Stimulated activated CD4-positive, alpha-beta T cell treated with anti-CD3 and anti-CD28 coated beads, Interleukin-1b, Interleukin-23, amount 100 ng/mL, for 48 hours (primary cell): ENCODE measurements at regions not wholly inside any gene's neighbourhood (a gene's known extent, or its start where the extent isn't known, plus 50 kb on each side); places are given as distances from the start of the nearest gene placed in this dataset.
"Not testable (repeated sequence)": the region's sequence is repeated elsewhere in the genome, so short reads cannot be mapped to it uniquely, and the experiment has no call there.

Experiments used
- DNase-seq: peaks from one replicate; pipeline ENCODE4 v3.0.0-alpha.2; 2020

DNA sequence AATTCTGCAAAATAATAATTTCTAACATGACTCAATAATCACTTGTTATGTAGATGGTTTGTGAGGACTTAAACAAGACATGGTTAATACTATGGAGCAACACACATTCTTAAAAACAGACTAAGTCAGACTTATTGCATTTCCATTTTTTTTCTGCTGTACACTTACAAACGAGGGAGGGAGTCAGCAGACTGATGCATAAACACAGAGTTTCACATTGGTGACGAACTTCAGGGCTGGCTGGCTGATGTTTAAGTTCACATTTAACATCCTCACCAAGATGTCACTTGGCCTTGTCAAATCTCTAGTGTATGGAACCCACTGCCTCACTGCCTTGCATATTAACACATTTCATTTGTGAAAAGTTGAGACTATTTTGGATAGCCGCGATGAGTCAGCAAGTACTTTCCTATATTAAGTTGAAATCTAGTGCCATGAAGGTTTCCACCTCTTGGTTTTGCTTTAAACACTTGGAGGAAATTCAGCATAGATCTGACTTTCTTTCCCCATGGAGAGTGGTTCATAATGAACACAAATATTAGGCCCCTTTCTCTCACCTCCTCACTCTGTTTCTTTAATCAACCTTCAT, 337.5 kb upstream of the RUNX1 start:
- DNase-seq: no peak

GRCh38 chr21:35384375-35384774, 335.3 kb upstream of the RUNX1 start:
- no peak for DNase-seq

- no peak for DNase-seq
Measured at GRCh38 chr21:35382696-35383095, 333.6 kb upstream of the RUNX1 start.

GRCh38 chr21:35381743-35382310, 332.7 kb upstream of the RUNX1 start:
- DNase-seq: no peak

DNA sequence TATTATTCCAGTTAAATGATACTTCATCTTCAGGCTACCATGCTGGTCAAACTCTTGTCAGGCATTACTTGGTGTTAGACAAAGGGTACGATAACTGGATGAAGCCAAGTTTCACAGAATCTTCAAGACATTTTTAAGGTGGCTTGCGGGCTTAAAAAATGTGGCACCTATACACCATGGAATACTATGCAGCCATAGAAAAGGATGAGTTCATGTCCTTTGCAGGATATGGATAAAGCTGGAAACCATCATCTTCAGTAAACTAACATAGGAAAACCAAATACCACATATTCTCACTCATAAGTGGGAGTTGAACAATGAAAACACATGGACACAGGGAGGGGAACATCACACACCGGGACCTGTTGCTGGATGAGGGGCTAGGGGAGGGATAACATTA, 331.2 kb upstream of the RUNX1 start:
- not testable (repeated sequence) for DNase-seq

DNA sequence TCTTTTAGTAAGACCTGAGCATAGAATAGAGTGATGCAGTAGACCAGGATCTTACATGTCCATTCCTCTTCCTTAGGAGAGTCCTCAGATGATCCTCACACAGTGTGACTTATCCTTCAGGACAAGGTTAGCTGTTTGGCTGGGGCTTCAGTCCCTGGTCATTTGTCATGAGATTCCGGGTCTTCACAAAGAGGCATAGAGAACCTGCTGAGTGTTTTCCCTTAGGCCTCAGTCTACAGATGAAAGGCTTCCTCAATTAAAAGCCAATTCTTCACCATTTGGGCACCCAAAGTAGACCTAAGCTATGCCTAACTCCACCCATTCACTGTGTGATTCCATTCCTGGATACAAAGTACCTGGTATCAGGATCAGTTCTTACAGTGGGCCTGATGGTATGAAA, 329.8 kb upstream of the RUNX1 start:
- DNase-seq: no peak

- DNase-seq: no peak
Measured at GRCh38 chr21:35377505-35378090, 328.5 kb upstream of the RUNX1 start.

DNA sequence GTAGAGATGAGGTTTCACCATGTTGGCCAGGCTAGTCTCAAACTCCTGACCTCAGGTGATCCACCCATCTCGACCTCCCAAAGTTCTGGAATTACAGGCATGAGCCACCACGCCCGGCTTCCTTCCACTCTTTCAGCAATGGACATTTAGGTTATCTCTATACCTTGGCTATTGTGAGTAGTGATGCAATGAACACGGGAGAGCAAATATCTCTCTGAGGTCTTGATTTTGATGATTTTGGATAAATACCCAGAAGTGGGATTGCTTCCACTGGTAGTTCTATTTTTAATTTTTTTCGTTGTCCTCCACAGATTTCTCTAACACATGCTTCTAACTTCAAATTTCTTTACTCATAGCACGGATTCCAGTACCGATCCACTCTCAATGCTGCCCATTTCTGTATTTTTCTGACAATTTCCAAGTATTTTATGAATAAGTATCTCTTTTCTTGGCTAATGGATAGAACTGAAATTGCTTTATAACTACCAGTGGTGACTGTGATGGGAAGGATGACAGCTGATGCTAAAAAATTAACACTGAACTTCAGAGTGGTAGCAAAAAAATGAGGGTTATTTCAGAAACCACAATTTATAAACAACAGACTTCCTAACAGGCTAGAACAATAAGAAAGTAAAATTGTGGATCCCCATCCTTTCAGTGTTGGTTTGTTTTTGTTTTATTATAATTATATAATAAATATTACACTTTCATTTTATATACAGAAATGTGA, 327.5 kb upstream of the RUNX1 start:
- no peak for DNase-seq

- DNase-seq: no peak
Measured at GRCh38 chr21:35375115-35375514, 326.0 kb upstream of the RUNX1 start.

DNA sequence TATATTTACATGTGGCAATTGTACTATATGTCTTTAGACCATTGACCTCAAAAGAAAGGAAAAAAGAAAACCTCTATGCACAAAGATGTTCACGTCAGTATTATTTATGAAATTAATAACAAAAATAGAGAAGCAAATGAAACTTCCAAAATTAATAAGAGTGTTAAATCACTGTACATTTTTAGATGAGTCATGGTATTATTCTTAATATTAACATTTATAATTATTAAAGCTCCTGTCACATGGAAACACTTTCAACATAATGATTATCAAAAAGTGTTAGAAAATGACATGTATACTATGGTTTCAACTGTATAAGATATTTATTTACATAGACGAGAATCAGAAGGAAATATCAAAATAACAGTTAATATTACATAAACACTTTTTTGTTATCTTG, 324.9 kb upstream of the RUNX1 start:
- DNase-seq: no peak

DNA sequence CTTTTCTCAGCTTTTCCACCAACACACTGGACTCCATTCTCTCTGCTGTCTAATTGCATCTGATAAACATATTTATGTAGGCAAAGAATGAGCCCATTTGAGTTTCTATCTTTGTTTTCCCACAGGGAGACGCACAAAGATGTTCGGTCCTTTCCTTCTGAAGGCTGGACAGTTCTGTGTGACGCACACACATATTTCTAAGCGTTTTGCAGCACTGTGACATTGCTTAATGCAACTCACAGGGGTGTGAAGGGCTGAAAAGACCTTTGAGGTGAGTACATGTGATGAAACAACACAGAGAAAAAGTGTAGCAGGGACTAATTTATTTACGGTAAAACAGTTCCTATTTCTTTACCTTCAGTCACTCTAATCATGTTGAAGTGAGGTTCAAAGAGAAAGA, 323.1 kb upstream of the RUNX1 start:
- no peak for DNase-seq

- no peak for DNase-seq
Measured at GRCh38 chr21:35370671-35371070, 321.6 kb upstream of the RUNX1 start.

- no peak for DNase-seq
Measured at GRCh38 chr21:35370071-35370470, 321.0 kb upstream of the RUNX1 start.

DNA sequence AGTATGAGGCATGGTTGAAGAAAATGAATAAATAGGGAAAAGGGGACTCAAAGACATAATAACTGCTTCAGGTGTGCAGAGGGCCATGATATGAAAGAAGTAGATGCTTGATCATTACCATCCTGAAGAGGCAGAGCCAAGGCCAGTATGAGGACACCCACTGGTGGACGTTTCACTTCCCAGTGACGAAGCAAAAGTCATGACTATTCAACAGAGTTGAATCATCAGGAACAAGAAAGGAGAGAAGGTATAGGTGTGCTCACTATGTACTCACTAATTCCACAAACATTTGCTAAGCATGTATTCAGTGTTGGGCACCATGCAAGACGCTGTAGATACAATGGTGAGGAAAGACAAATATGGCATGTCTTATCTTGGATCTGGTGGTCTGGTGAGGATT, 319.2 kb upstream of the RUNX1 start:
- DNase-seq: no peak

GRCh38 chr21:35367553-35367952, 318.5 kb upstream of the RUNX1 start:
- no peak for DNase-seq

DNA sequence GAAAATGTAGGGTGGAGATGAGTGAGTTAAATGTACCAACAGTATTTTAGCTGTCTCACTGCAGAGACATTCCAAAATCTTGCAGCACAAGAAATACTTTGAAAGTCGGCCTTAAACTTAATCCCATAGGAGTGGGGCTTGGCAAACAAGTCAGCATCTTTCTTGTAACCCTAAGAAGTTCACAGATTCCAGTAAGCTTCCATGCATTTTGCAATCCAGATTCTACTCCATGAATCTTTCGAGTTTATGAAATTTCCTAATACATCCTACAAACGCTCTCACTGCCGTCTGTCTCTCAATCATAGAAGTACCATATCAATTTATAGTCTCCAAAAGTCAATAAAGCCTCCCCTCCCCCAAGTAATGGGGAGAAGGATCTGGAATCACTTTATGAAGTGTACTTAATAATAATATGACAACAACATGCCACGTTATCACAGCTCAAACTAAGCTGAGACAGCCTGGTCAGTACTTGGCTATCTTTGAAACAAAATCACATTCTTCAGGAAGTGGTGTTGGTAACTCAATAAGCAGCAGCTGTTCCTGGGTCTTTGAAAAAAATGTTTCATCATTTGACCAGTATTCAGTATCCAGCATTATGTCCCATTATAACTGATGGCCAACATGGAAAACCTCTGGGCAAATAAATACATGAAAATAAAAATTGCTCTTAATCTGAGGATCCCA, 317.4 kb upstream of the RUNX1 start:
- no peak for DNase-seq

DNA sequence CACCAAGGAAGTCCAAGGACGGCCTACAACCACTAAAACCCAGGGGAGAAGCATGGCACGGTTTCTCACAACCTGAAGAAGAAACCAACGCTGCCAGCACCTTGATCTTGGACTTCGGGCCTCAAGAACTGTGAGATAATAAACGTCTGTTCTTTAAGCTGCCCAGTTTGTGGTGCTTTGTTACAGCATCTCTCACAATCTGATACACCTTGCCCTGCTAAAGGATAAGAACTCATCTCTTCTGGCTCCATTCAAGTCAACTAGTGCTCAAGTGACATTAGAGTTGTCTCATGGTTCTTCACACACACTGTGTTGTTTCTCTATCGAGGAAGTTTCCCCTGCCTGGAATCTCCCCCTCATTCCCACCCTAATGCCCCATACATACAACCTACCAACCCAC, 314.4 kb upstream of the RUNX1 start:
- DNase-seq: no peak

- no peak for DNase-seq
Measured at GRCh38 chr21:35361988-35362387, 312.9 kb upstream of the RUNX1 start.

DNA sequence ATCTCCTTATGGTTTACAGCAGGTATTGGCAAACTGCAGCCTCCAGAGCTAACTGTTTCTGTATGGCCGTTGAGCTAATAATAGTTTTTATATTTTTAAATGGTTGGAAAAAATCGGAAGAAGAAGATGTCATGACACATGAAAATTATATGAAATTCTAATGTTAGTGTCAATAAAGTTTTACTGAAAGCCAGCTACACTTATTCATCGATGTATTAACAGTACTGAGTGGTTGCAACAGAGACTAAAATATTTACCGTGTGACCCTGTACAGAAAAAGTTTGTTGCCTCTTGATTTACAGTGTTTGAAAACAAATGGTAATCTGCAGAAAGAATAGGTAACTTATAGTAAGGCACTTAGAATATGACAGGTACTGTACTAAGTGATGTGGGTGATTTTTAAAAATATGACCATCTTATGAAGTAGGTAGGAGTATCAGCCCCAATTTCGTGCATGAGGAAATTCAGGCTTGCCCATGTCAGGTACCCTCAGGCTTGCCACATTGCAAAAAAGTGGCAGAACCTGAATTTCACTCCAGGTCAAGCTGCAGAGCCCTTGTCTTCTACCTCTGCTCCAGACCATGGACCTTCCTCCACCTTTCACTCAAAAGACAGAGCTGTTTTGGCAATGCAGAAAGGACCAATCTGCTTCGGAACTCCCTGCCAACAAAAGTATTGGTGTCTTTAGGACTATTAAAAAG, 311.9 kb upstream of the RUNX1 start:
- no peak for DNase-seq

- DNase-seq: no peak
Measured at GRCh38 chr21:35359076-35359475, 310.0 kb upstream of the RUNX1 start.

GRCh38 chr21:35358008-35358407, 308.9 kb upstream of the RUNX1 start:
- DNase-seq: no peak

GRCh38 chr21:35357041-35357780, 308.1 kb upstream of the RUNX1 start:
- DNase-seq: no peak
